ENCODE measurements at regions not wholly inside any gene's neighbourhood (a gene's known extent, or its start where the extent isn't known, plus 50 kb on each side); places are given as distances from the start of the nearest gene placed in this dataset.

GRCh38 chr1:217336724-217337123 lies 294.2 kb downstream of the GPATCH2 start:
- TF ChIP-seq CTCF (IDR thresholded peaks at IDR 0.05), result no peak
- no peak for DNase-seq (ENCODE audit: low spot score)
- ATAC-seq (ENCODE audit: low FRiP score), result no peak

GRCh38 chr1:217333939-217334338 lies 297.0 kb downstream of the GPATCH2 start:
- no peak for ATAC-seq (ENCODE audit: low FRiP score)
- DNase-seq (ENCODE audit: low spot score), result no peak
- no peak for TF ChIP-seq CTCF (IDR thresholded peaks at IDR 0.05)

GRCh38 chr1:217332431-217333065 lies 298.3 kb downstream of the GPATCH2 start:
- TF ChIP-seq CTCF (IDR thresholded peaks at IDR 0.05), result no peak
- no peak for ATAC-seq (ENCODE audit: low FRiP score)
- DNase-seq (ENCODE audit: low spot score), result no peak

- no peak for ATAC-seq (ENCODE audit: low FRiP score)
Observed at GRCh38 chr1:217331698-217332097, 299.2 kb downstream of the GPATCH2 start.

GRCh38 chr1:217327901-217328300 lies 303.0 kb downstream of the GPATCH2 start:
- ATAC-seq (ENCODE audit: low FRiP score) (no peak), DNase-seq (ENCODE audit: low spot score) (no peak)
- no peak for TF ChIP-seq CTCF (IDR thresholded peaks at IDR 0.05)

More at GRCh38 chr1:217331698-217332097, 299.2 kb downstream of the GPATCH2 start:
- no peak for TF ChIP-seq CTCF (IDR thresholded peaks at IDR 0.05)
- no peak for DNase-seq (ENCODE audit: low spot score)

- no peak for TF ChIP-seq CTCF (IDR thresholded peaks at IDR 0.05)
- DNase-seq (ENCODE audit: low spot score) (no peak), ATAC-seq (ENCODE audit: low FRiP score) (no peak)
Observed at GRCh38 chr1:217322834-217323233, 308.1 kb downstream of the GPATCH2 start.

GRCh38 chr1:217315346-217315745 lies 315.5 kb downstream of the GPATCH2 start:
- no peak for TF ChIP-seq CTCF (IDR thresholded peaks at IDR 0.05)
- ATAC-seq (ENCODE audit: low FRiP score), result no peak
- DNase-seq (ENCODE audit: low spot score), result no peak

Data from omental fat pad (tissue), 3 donors.